Kidney glomerular epithelial cell (primary cell): ENCODE measurements at regions not wholly inside any gene's neighbourhood (a gene's known extent, or its start where the extent isn't known, plus 50 kb on each side); places are given as distances from the start of the nearest gene placed in this dataset.
"Not testable (repeated sequence)": the region's sequence is repeated elsewhere in the genome, so short reads cannot be mapped to it uniquely, and the experiment has no call there.

ENCODE experiments used
- DNase-seq: peaks from one replicate; lab custom pipeline; 2025; lab: John Stamatoyannopoulos, UW

DNA sequence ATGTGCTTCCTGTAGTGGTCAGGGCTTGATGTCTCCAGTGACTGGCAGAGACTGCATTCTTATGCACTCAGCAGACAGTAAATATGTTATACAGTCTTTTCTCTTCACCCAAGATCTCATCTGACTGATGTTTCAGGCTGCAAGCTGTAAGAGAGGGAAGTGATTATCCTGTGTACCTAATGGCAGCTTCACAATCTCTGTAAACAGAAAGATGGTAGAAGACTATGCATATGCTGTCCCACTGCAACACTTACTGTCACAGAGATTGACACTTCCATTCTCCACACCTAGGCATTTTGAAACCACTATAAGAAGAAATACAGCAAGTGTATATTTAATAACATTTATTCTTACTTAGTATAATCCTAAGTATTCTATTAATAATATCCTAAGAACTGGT is 97.6 kb upstream of the ANXA1 start:
- no peak for DNase-seq

DNA sequence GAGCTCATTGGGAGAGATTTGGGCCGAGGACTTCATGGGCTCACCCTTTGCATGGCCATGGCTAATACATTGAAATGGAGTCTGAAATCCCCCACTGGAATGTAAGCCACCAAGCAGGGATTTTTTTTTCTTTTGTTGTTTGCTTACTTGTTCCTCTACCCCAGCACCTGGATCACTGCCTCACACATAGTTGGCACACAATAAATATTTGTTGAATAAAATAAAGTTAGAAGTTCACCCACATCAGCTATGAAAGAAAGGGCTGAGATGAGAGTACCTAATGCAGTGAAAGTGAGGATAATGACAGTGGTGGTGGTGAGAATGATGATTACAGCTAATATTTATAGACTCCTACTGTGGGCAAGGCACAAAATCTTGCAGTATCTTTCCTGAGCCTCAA is 98.1 kb upstream of the ANXA1 start:
- no peak for DNase-seq

DNA sequence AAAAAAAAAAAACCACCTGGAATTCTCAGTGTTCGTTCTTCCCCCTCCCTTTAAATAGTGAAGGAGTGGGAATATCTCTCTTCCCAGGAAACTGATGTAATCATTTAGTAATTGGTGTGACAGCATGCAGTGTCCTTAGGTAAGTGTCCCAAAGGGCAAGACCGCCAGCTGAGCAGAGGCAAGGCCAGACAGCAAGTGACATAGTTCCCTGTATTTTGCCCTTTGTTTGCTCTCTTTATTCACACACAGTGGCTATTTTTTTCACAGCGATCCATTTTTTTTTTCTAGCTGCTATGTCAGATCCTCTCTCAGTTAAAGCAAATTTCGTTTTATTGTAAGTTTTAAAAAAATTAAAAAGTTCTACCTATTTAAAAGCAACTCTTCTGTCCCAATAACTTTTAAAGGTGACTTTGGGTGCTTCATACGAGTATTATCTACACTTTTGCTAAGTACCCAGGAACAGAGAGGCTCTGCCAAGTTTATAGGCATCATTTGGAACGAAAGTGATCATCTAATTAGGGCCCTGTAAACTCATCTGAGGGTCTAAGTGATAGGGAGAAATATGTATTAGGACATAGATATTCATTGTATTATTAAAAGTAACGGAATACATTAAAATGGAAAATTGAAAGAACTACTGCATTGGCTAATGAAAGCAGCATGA is 98.2 kb upstream of the ALDH1A1 start:
- no peak for DNase-seq

DNA sequence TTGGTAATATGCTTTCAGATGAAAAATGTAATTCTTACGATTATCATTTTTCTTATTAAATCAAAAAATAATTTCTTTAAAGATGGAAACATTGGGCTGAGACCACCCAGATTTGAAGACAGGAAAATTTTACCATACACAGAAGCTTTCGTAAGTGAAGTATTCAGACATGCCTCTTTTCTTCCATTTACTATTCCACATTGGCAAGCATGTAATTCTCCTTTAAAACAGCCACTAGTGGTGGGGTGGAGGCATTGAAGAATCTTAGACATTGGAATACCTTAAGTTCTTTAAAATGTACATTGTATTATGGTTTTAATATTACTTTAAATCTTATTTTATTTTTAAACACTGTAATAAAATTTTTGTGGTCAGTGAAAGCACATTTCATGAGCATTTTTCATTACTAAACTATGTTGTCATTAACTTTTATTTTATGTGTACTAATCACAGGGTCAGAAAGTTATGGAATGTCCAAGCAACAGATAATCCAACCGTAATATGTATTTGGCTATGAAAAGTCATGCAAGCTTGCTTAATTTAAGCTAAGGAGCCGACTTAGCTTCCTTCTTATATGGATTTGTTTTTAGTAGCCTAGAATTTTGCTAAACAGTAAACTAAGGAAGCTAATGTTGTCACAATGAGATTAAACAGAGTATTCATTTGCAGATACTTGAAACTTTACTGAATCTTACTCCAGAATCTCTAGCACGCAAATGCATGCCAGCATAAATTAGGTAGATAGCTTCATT is 97.4 kb upstream of the ALDH1A1 start:
- peak; percentile 43 for DNase-seq

DNA sequence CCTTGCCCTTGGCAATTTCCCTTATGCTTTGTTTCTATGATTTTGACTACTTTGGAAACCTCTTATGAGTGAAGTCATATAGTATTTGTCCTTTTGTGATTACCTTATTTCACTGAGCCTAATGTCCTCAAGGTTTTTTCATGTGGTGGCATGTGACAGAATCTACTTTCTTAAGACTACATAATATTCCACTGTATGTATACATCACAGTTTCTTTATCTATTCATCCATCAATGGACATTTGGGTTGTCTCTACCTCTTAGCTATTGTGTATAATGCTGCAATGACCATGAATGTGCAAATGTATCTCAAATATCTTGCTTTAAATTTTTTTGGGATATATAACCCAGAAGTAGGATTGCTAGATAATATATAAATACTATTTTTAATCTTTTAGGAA is 96.4 kb upstream of the ALDH1A1 start:
- no peak for DNase-seq

DNA sequence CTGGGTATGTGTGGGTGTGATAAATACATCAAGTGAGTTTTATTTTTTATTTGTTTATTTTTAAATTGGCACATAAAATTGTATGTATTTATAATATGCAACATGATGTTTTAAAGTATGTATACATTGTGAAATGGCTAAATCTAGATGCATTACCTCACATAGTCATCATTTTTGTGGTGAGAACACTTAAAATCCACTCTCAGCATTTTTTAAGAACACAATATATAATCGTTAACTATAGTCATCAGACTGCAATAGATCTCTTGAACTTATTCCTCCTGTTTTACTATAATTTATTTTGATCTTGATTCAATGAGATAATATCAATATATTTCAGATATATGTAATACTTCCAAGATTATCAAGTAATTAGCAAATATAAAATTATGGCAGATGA is 93.9 kb upstream of the ALDH1A1 start:
- DNase-seq: no peak

DNA sequence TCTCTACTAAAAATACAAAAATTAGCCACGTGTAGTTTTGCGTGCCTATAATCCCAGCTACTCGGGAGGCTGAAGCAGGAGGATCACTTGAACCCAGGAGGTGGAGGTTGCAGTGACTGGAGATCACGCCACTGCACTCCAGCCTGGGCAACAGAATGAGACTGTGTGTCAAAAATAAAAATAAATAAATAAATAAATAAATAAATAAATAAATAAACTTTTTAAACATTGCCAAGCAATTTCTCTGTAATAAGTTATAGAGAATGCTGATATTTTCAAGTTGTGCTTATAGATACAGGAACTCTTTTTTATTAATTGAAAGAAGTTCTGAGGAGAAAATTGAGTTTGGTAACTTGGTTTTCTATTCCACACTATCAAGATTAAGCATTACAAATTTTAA is 91.9 kb upstream of the ALDH1A1 start:
- not testable (repeated sequence) for DNase-seq

DNA sequence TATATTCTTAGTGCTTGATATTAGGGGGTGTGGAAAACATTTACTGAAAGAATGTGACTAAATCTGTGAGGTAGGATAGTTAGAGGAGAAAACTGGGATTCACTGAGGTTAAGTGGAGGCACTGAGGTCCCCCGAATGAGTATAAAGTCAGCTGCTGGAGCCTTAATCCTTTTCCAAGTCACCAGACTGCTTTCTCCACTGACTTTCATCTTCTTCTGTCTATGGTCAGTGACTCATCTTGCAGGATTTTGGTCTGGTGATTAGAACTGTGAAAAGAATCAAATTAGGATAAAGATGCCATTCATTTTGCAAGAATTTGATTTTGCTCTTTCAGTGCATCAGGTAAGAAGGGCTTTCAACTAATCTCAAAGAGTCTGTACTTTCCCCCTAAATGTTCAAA is 89.3 kb upstream of the ALDH1A1 start:
- DNase-seq: peak; percentile 17

DNA sequence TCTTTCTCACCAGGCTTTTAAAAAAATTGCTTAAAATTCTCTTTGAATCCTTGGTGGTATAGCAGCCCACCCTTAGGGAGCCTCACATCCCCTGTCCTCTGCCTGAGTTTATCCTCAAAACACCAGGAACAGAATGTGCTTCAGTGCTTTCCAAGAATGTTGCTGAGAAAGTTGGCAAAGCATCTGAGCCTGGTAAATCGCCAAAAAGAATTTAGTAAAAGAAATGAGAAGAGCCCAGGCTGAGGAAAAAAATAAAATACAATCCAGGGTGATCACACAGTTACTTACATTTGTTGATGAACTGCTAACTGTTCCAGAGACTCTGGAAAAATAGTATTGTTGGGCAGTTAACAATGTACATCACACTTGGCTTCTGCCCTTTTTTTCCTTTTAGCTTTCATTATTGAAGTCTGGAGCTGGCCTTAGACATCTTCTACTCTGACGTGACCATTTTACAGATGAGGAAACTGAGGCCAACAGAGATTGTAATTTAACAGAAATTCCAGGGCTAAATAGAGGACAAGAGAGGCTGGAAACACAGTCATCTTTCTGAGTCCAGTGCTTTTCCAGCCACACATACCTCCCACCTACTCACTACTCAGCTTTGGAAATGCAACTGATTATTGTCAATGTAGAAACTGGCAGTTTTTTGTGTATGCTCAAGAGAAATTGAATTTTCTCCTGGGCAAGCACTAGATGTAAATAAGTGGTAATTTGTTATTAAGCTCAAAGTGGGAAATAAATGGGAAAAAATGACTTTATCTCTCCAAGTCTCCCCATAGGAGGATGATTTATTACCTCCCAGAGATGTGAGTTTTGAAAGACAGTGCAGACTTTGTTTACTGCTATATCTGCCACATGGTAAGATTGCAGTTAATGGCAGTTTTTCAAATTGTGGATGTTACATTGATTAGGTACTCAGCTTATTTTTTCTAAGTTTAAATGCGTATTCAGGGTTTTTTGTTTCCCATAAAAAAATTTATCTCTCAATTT is 86.7 kb upstream of the ALDH1A1 start:
- DNase-seq: peak; percentile 57

DNA sequence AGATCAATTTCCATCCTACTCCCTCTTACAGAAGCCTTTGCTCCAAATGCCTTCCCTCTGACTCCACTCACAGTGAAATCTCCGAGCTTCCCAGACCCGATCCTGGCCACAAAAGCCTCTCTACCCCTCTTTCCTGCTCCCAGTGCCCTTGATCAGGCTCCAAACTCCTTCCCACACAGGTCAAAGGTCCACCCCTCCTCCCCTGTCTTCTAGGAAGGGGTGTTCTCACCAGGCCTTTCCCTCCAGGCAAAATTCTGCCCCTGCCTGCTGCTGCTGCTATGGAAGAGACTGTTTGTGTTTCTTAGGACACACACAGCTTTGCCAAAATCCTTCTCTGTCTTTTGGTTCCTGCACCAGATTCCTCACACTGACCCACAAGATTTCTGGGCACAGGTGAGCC is 85.8 kb upstream of the ALDH1A1 start:
- no peak for DNase-seq

DNA sequence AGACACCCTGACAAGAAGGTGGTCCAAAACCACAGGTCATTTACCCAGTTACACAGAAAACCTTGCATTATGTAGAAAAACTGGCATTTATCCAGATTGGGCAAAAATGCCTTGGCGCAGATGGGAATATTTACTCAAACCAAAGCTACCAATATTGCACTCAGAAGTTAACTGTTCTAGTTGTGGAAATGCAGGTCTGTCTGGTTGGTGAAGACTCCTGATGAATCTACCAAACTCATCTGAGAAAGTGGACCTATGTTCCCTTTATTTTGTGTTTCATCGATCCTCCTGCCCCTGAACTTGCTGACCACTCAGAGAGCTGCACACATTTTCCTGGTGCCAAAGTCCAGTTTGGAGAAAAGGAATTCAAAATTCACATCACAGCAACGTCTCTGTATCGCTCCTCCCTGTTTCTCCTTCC is 85.2 kb upstream of the ALDH1A1 start:
- DNase-seq: no peak

DNA sequence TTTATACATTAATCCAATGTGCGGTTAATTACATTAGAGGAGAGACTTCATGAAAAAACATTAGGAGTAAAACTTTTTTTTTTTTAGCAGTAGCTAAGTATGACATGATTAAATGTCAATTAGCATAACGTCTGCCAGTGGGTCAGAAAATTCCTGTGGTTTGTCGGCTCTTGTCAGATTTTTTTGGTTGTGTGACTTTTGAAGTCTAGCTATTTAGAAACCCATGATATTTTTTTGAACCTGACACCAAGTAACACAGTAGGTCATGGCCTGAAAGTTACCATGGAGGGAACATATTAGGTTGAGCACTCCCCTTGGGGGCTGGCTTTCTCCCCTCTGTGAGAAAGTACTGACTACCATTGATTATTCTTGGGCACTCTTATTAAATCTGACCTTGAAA is 84.8 kb upstream of the ALDH1A1 start:
- peak; percentile 50 for DNase-seq

DNA sequence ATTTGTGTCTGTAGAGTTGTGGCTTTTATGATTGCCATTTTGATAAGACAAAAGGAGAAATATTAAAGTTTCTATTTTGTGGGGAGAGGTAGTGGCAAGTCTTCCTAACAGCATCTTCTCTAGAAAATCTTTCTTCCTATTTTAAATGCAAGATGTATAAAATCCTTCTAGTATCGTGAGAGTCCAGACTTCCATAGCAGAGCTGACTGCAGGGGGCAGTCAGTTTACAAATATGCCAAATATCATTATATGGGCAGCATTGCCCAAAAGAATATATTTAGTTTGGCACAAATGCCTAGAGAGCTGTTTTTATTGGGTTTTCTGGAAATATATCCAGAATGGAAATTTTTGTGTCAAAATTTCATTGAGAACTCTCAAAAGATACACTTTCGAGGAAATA is 82.1 kb upstream of the ALDH1A1 start:
- no peak for DNase-seq

DNA sequence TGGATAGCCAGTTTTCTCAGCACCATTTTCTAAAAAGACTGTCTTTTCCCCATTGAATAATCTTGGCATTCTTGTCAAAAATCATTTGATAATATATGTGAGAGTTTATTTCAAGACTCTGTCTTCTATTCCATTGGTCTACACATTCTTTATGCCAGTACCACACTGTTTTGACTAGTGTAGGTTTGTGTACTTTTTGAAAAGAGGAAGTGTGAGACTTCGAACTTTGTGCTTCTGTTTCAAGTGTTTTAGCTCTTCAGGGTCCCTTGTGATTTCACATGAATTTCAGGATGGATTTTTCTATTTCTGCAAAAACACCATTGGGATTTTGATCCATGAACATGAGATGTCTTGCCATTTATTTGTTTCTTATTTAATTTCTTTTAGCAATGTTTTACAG is 78.5 kb upstream of the ALDH1A1 start:
- DNase-seq: no peak

DNA sequence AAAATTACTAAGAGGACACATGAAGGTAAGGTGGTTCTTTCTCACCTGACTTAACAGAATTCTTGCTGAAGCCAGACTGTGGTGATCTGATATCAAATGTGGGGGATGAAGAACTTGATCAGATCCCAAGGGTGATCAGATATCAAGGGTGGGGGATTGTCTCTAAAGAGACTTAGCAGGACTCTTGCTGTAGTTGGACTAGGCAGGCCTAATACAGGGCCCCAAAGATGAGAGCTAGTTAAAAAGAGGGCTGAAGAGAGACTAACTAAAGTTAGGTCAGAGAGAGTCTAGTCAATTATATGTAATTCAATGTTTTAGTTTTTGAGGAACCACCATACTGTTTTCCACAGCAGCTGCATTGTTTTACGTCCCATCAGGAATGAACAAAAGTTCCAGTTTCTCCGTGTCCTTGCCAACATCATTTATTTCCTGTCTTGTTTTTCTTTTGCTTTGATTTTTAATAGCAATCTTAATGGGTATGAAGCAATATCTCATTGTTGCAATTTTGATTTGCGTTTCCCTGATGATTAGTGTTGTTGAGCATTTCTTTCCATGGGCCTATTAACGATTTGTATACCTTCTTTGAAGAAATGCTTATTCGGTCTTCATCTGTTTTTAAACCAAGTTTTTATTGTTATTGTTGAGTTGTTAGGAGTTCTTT is 77.6 kb upstream of the ALDH1A1 start:
- DNase-seq: no peak

DNA sequence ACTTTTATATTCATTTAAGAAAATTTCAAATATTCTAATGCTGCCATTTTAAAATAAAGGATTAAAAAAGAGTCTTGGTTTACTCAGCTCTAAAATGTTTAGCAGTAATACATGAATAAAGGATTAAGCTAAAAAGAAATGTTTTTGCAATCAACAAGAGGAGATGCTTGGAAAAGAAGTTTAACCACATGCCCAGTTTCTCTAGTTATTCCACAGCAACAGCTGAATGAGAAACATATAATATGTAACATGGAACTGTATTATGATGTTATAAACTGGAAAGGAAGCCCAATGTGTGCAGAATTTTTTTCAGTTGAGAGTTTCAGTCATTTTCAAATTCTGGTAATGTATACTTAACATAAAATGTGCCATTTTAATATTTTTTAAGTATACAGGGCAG is 76.5 kb upstream of the ALDH1A1 start:
- DNase-seq: no peak

DNA sequence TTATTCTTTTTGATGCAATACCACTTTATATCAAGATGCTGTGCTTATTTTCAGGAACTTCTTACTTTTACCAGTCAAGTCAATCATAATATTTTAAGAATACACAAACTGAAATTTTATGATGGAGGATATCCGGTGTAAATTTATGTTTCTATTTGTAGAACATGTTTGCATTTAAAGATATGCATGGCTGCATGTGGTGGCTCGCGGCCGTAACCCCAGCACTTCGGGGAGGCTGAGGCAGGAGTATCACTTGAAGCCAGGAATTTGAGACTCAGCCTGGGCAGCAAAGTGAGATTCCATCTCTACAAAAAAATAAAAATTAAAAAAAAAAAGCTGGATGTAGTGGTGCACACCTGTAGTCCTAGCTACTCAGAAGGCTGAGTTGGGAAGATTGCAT is 73.5 kb upstream of the ALDH1A1 start:
- DNase-seq: no peak

DNA sequence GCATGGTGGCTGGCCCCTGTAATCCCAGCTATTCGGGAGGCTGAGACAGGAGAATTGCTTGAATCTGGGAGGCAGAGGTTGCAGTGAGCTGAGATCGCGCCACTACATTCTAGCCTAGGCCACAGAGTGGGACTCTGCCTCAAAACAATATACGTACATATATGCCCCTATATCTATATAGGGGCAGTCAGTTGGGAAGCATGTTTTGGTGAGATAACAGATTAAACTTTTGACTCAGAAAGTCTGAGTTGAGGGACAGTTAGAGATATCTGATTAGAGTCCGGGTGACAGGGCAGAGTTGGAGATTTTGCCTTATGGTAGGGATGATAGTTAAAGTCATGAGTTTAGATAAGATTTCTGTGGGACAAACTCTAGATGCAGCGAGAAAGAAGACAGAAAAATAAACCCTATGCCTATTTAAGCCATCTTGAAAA is 71.8 kb upstream of the ALDH1A1 start:
- DNase-seq: no peak

DNA sequence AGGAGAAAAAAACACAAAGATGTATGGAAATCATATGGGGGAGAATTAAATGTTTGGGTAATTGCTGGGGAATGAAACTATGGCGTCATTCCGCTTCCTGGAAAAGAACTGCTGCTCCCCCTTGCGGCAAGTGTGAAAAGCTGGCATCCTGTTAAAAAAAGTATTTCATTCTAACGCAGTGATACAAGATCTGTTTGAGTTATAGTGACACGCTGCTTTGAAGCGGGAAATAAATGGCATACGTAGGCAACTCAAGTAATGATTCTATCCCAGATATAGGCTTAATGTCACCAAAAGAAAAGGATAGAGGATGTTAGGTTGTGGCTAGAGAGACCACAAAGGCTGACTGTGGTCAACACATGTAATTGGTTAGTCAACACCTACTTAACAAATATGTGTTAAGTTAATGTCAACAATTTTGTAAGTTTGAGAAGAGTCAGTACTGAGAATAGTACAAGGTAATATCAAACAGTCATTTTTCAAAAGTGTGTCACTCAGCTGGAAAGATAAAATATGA is 70.2 kb upstream of the ALDH1A1 start:
- DNase-seq: peak; percentile 46

DNA sequence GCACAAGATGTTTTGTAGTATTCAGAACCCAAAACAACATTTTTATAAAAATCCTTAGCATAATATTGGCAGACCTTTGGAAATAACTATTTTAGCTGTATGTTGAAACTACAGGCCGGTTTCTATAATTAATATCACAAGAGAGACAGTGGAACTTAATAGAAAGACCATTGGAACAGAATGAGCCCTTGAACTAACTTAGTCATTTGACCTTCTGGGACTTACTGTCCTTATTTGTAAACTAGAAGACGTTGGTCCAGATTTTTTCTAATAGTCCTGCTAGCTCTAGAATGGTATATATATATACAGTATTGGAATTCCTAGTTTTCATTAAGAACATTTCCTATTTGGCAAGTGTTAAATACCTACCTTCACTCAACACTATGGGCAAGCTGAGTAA is 69.5 kb upstream of the ALDH1A1 start:
- DNase-seq: no peak

DNA sequence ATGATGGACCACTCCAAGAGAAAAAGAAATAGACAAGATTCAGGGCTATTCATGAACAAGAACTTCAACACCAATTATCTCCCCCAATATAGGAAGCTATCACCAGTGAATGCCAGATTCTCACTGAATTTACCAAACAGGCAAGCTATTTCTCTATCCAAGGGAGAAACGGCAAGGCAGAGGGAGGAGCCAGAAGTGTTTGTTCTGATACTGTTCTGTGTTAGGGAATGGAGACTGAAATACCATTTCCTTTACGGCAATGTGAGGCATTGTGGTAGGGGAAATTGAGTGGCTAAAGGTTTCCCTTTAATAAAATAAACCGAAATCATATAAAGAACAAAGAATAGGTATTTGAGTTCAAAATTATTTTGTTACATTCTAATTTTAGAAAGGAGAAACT is 68.0 kb upstream of the ALDH1A1 start:
- DNase-seq: no peak

DNA sequence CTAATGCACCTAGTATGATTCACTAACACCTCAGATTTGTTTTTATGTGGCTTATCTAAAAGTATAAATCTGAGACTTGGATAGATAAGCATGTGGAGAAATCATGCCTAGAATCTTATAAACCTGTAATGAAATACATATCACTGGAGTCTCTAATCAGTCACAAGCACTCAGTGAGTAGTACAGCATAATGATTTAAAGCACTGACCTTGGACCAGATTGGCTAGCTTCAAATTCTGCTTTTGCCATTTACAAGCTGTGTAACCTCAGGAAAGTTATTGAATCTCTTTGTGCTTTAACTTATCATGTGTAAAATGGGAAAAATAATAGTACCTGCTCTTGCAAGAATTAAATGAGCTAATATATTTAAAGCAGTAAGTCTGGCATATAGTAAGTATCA is 61.2 kb upstream of the ALDH1A1 start:
- DNase-seq: no peak
